Ishikawa (cell line): ENCODE measurements at regions not wholly inside any gene's neighbourhood (a gene's known extent, or its start where the extent isn't known, plus 50 kb on each side); places are given as distances from the start of the nearest gene placed in this dataset.

Experiments used
- CEBPB ChIP-seq: IDR thresholded peaks from 2 replicates; pipeline ENCODE4 v1.6.1; 2012
- CREB1 ChIP-seq: IDR thresholded peaks from 2 replicates; pipeline ENCODE4 v1.6.1; 2012; ENCODE audit warnings: low read depth
- EGR1 ChIP-seq: IDR thresholded peaks from 2 replicates; pipeline ENCODE4 v1.6.1; 2012
- RAD21 ChIP-seq: IDR thresholded peaks from 2 replicates; pipeline ENCODE4 v1.6.1; 2012; ENCODE audit warnings: low read depth
- YY1 ChIP-seq: IDR thresholded peaks from 2 replicates; pipeline ENCODE4 v1.6.1; 2012; ENCODE audit warnings: low read depth
- ZBTB7A ChIP-seq: IDR thresholded peaks from 2 replicates; pipeline ENCODE4 v1.6.1; 2012; ENCODE audit warnings: low read depth
- TF ChIP-seq, protein P1 (sequence below): IDR thresholded peaks from 2 replicates; pipeline ENCODE4 v1.6.1; 2012

DNA sequence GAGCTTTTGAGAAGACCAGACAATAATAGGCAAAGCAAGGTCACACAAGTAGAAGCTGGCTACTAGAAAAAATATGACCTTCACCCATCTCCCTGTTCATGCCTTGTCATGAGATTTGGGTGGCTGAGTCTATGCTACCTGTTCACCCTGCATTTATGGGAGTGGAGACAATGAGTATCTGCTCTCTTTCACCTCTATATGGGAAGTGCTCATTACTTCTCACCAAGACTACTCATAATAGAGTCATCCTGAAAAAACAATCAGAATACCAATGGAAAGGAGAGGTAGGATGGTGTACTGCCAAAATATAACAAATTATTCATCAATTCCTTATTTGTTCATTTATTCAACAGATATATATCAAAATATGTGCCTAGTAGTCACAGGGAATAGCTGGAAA, 921.8 kb upstream of the INTU start:
- TF ChIP-seq CREB1 (no peak), YY1 (no peak), ZBTB7A (no peak), EGR1 (no peak), CEBPB (no peak), RAD21 (no peak)
- TF ChIP-seq, protein P1, sequence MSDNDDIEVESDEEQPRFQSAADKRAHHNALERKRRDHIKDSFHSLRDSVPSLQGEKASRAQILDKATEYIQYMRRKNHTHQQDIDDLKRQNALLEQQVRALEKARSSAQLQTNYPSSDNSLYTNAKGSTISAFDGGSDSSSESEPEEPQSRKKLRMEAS, result no peak
